IMR-90 (cell line): ENCODE measurements at regions not wholly inside any gene's neighbourhood (a gene's known extent, or its start where the extent isn't known, plus 50 kb on each side); places are given as distances from the start of the nearest gene placed in this dataset.

Experiments
- ATAC-seq: fragments of 200-7000 bp; cut with Tn5 transposase; 2 replicates; pipeline ENCODE4 v1.9.1; 2020; ENCODE audit warnings: low read depth, mild to moderate bottlenecking, moderate library complexity
- BruUV-seq: library from RNA; stranded (reverse); fragments of 400-500 nt; replicated peaks from 2 replicates; lab custom pipeline; 2021; lab: Mats Ljungman, UMichigan
- CTCF ChIA-PET: fragments of 300-600 bp; formaldehyde crosslinking; extraction: SDS; loops from one replicate; lab custom pipeline; 2021; ENCODE audit warnings: antibody characterized with exemption; lab: Yijun Ruan, JAX
- POLR2A ChIA-PET: fragments of 300-600 bp; sonication (Branson Sonifier 250); formaldehyde crosslinking; loops from one replicate; lab custom pipeline; 2022; ENCODE audit warnings: antibody characterized with exemption; ENCODE audit not compliant: unreplicated experiment; lab: Charles Lee
- DNase-seq: peaks from one replicate; pipeline ENCODE4 v3.0.0; 2013
- H2AFZ ChIP-seq: replicated peaks from 2 replicates; pipeline ENCODE3; 2013; ENCODE audit warnings: low read length, mild to moderate bottlenecking; ENCODE audit not compliant: poor library complexity
- H2AK5ac ChIP-seq: 2 replicates; pipeline ENCODE4 v1.6.1; 2013; ENCODE audit warnings: low read depth, low read length, inconsistent platforms
- H2AK9ac ChIP-seq: replicated peaks from 2 replicates; pipeline ENCODE3; 2013; ENCODE audit warnings: mild to moderate bottlenecking, low read depth, low read length, moderate library complexity; ENCODE audit not compliant: poor library complexity
- H2BK120ac ChIP-seq: 2 replicates; pipeline ENCODE4 v1.6.1; 2013; ENCODE audit warnings: low read depth, low read length, inconsistent platforms
- H2BK15ac ChIP-seq: 3 replicates; pipeline ENCODE4 v1.6.1; 2013; ENCODE audit warnings: low read depth, low read length, inconsistent platforms
- H2BK20ac ChIP-seq: 2 replicates; pipeline ENCODE4 v1.6.1; 2013; ENCODE audit warnings: low read depth, mild to moderate bottlenecking, inconsistent platforms, low read length, moderate library complexity
- H2BK5ac ChIP-seq: 2 replicates; pipeline ENCODE4 v1.6.1; 2013; ENCODE audit warnings: mild to moderate bottlenecking, low read depth, low read length, inconsistent platforms; ENCODE audit not compliant: poor library complexity, severe bottlenecking
- H3K14ac ChIP-seq: replicated peaks from 2 replicates; pipeline ENCODE4 v1.6.1; 2013; ENCODE audit warnings: low read depth, low read length, inconsistent platforms
- H3K18ac ChIP-seq: 2 replicates; pipeline ENCODE4 v1.6.1; 2013; ENCODE audit warnings: low read depth, low read length, control low read depth
- H3K23ac ChIP-seq: 2 replicates; pipeline ENCODE4 v1.6.1; 2013; ENCODE audit warnings: low read depth, low read length, inconsistent platforms
- H3K27ac ChIP-seq: 2 replicates; pipeline ENCODE4 v1.5.1; 2013; ENCODE audit warnings: mild to moderate bottlenecking, control low read depth, low read length; ENCODE audit not compliant: insufficient read depth
- H3K27me3 ChIP-seq: 2 replicates; pipeline ENCODE4 v1.6.1; 2013; ENCODE audit warnings: low read length; ENCODE audit not compliant: control insufficient read depth, insufficient read depth
- H3K36me3 ChIP-seq: 2 replicates; pipeline ENCODE4 v1.6.1; 2013; ENCODE audit warnings: low read length, mixed read lengths; ENCODE audit not compliant: control insufficient read depth, insufficient read depth
- H3K4ac ChIP-seq: 2 replicates; pipeline ENCODE4 v1.6.1; 2013; ENCODE audit warnings: low read depth, low read length, inconsistent platforms
- H3K4me1 ChIP-seq: 2 replicates; pipeline ENCODE4 v1.6.1; 2013; ENCODE audit warnings: low read length, mixed read lengths; ENCODE audit not compliant: control insufficient read depth, insufficient read depth
- H3K4me2 ChIP-seq: 2 replicates; pipeline ENCODE4 v1.6.1; 2013; ENCODE audit warnings: low read depth, mild to moderate bottlenecking, control low read depth, low read length, moderate library complexity
- H3K4me3 ChIP-seq: 2 replicates; pipeline ENCODE4 v1.5.1; 2013; ENCODE audit warnings: low read depth, mild to moderate bottlenecking, control low read depth, low read length, moderate library complexity; ENCODE audit not compliant: insufficient read depth
- H3K56ac ChIP-seq: 2 replicates; pipeline ENCODE4 v1.6.1; 2013; ENCODE audit warnings: low read length, inconsistent platforms; ENCODE audit not compliant: insufficient read depth; ENCODE audit errors: extremely low read depth
- H3K79me1 ChIP-seq, 2 experiments: 2 replicates each; pipeline ENCODE4 v1.6.1; 2013; ENCODE audit warnings: low read length in 2 of 2, inconsistent platforms in 1 of 2, low read depth in 1 of 2
- H3K9ac ChIP-seq: 2 replicates; pipeline ENCODE4 v1.6.1; 2013; ENCODE audit warnings: low read depth, low read length, control low read depth
- H3K9me1 ChIP-seq: 2 replicates; pipeline ENCODE4 v1.6.1; 2013; ENCODE audit warnings: low read length, inconsistent platforms; ENCODE audit not compliant: insufficient read depth
- H3K9me3 ChIP-seq: 2 replicates; pipeline ENCODE4 v1.6.1; 2013; ENCODE audit warnings: low read length; ENCODE audit not compliant: control insufficient read depth, insufficient read depth
- H4K20me1 ChIP-seq: 2 replicates; pipeline ENCODE4 v1.6.1; 2013; ENCODE audit warnings: low read length, inconsistent platforms; ENCODE audit not compliant: insufficient read depth
- H4K5ac ChIP-seq: 2 replicates; pipeline ENCODE4 v1.6.1; 2013; ENCODE audit warnings: mild to moderate bottlenecking, low read depth, low read length, control low read depth
- H4K8ac ChIP-seq, 2 experiments: 2 replicates each; pipeline ENCODE4 v1.6.1; 2013; ENCODE audit warnings: low read depth in 2 of 2, low read length in 2 of 2, control low read depth in 1 of 2, inconsistent platforms in 1 of 2
- H4K91ac ChIP-seq: 2 replicates; pipeline ENCODE4 v1.6.1; 2013; ENCODE audit warnings: low read depth, low read length, inconsistent platforms; ENCODE audit not compliant: insufficient read depth
- BHLHE40 ChIP-seq: fragments of 150-350 bp; IDR thresholded peaks from 2 replicates; pipeline ENCODE4 v1.6.1; 2016; ENCODE audit warnings: mild to moderate bottlenecking, low read depth, low read length
- CEBPB ChIP-seq: IDR thresholded peaks from 2 replicates; pipeline ENCODE4 v1.6.1; 2012; ENCODE audit warnings: low read depth, low read length, improper control_type of control experiment
- CHD1 ChIP-seq: IDR thresholded peaks from 2 replicates; pipeline ENCODE4 v1.6.1; 2012; ENCODE audit warnings: low read depth, low read length, improper control_type of control experiment
- FOS ChIP-seq: fragments of 150-350 bp; IDR thresholded peaks from 2 replicates; pipeline ENCODE4 v1.6.1; 2016; ENCODE audit warnings: low read depth, low read length
- MAFK ChIP-seq: IDR thresholded peaks from 2 replicates; pipeline ENCODE4 v1.6.1; 2012; ENCODE audit warnings: low read depth, low read length, improper control_type of control experiment
- MAZ ChIP-seq: IDR thresholded peaks from 2 replicates; pipeline ENCODE4 v1.6.1; 2012; ENCODE audit warnings: low read depth, mild to moderate bottlenecking, low read length, improper control_type of control experiment, moderate library complexity, borderline replicate concordance
- MXI1 ChIP-seq: IDR thresholded peaks from 2 replicates; pipeline ENCODE4 v1.6.1; 2012; ENCODE audit warnings: low read depth, mild to moderate bottlenecking, low read length, moderate library complexity, borderline replicate concordance
- NFE2L2 ChIP-seq: fragments of 150-350 bp; IDR thresholded peaks from 2 replicates; pipeline ENCODE4 v1.6.1; 2016; ENCODE audit warnings: low read depth, mild to moderate bottlenecking, low read length
- POLR2A ChIP-seq: IDR thresholded peaks from 2 replicates; pipeline ENCODE4 v1.6.1; 2012; ENCODE audit warnings: mild to moderate bottlenecking, low read depth, low read length
- RAD21 ChIP-seq: IDR thresholded peaks from 2 replicates; pipeline ENCODE4 v1.6.1; 2012; ENCODE audit warnings: low read length, improper control_type of control experiment
- RCOR1 ChIP-seq: IDR thresholded peaks from 2 replicates; pipeline ENCODE4 v1.6.1; 2012; ENCODE audit warnings: mild to moderate bottlenecking, low read length, improper control_type of control experiment; ENCODE audit not compliant: insufficient replicate concordance
- RFX5 ChIP-seq: IDR thresholded peaks from 2 replicates; pipeline ENCODE4 v1.8.0; 2012; ENCODE audit warnings: low read depth, mild to moderate bottlenecking, low read length, moderate library complexity
- SMC3 ChIP-seq: fragments of 150-350 bp; IDR thresholded peaks from 2 replicates; pipeline ENCODE4 v1.6.1; 2016; ENCODE audit warnings: low read depth, mild to moderate bottlenecking, antibody characterized with exemption, low read length, moderate library complexity
- USF2 ChIP-seq: fragments of 150-350 bp; IDR thresholded peaks from 2 replicates; pipeline ENCODE4 v1.6.1; 2017; ENCODE audit warnings: mild to moderate bottlenecking, antibody characterized with exemption, low read length, low read depth
- WGBS, 2 experiments: methylation state at CpG; one replicate each; pipeline versions ENCODE4 v1.1.5 to v1.1.7; 2013; ENCODE audit warnings: missing lambda C conversion rate in 2 of 2; ENCODE audit not compliant: insufficient read length in 1 of 2; ENCODE audit errors: extremely low coverage in 2 of 2; 5-methylcytosine and 5-hydroxymethylcytosine counted together
- dilution Hi-C: fragments of 300-500 bp; cut with HindIII; formaldehyde crosslinking; loops from one replicate; pipeline ENCODE4 v1.14.3; 2018; ENCODE audit warnings: low sequenced_read_pairs; ENCODE audit not compliant: unreplicated experiment
- in situ Hi-C: fragments of 300-500 bp; cut with MboI; formaldehyde crosslinking; loops from 3 replicates; pipeline ENCODE4 v1.14.3; 2019; ENCODE audit warnings: low sequenced_read_pairs, inconsistent platforms, mixed read lengths
- intact Hi-C: fragments of 100-400 bp; cut with micrococcal nuclease; formaldehyde crosslinking; loops from 2 replicates; pipeline ENCODE4 v1.10.0; 2022
- TF ChIP-seq, protein P1 (sequence below): fragments of 150-350 bp; IDR thresholded peaks from 2 replicates; pipeline ENCODE4 v1.6.1; 2016; ENCODE audit warnings: low read depth, mild to moderate bottlenecking, low read length, moderate library complexity, borderline replicate concordance
- TF ChIP-seq, protein P2 (sequence below): conservative IDR thresholded peaks from 2 replicates; pipeline ENCODE4 v1.5.1; 2012; ENCODE audit warnings: mild to moderate bottlenecking, low read depth, low read length, improper control_type of control experiment

- no peak overlapping the region for H4K8ac ChIP-seq
- H3K9me1 ChIP-seq, result no peaks in the 10 kb centered on the region
- H3K9me3 ChIP-seq, result no peaks in the 10 kb centered on the region
- no peak overlapping the region for H2BK15ac ChIP-seq
- H3K79me1 ChIP-seq, result no peaks in the 10 kb centered on the region
- no peak overlapping the region for H3K4me2 ChIP-seq
- ATAC-seq, result no peak
- POLR2A ChIA-PET, result no interaction called here
- H4K91ac ChIP-seq, result no peak overlapping the region
- no peak overlapping the region for H3K9ac ChIP-seq
- H2AK9ac ChIP-seq, result no peak overlapping the region
- H2BK120ac ChIP-seq, result no peak overlapping the region
- no peak overlapping the region for H2BK20ac ChIP-seq
- DNase-seq, result no peak
- CTCF ChIA-PET, result no interaction called here
- no peak overlapping the region for H2AFZ ChIP-seq
- H3K18ac ChIP-seq, result no peak overlapping the region
- no peaks in the 10 kb centered on the region for H3K27me3 ChIP-seq
- no peak overlapping the region for H2BK5ac ChIP-seq
- H4K20me1 ChIP-seq, result no peaks in the 10 kb centered on the region
- no peak for TF ChIP-seq BHLHE40
- TF ChIP-seq CEBPB, result no peak
- no peak for TF ChIP-seq MAFK
- no peak for TF ChIP-seq MXI1
- TF ChIP-seq RFX5, result no peak
- TF ChIP-seq RCOR1, result no peak
- TF ChIP-seq SMC3, result no peak
- no peak for TF ChIP-seq USF2
- TF ChIP-seq MAZ, result no peak
- no peak for TF ChIP-seq CHD1
- TF ChIP-seq NFE2L2, result no peak
- TF ChIP-seq, protein P1, sequence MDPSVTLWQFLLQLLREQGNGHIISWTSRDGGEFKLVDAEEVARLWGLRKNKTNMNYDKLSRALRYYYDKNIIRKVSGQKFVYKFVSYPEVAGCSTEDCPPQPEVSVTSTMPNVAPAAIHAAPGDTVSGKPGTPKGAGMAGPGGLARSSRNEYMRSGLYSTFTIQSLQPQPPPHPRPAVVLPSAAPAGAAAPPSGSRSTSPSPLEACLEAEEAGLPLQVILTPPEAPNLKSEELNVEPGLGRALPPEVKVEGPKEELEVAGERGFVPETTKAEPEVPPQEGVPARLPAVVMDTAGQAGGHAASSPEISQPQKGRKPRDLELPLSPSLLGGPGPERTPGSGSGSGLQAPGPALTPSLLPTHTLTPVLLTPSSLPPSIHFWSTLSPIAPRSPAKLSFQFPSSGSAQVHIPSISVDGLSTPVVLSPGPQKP, result no peak
- TF ChIP-seq, protein P2, sequence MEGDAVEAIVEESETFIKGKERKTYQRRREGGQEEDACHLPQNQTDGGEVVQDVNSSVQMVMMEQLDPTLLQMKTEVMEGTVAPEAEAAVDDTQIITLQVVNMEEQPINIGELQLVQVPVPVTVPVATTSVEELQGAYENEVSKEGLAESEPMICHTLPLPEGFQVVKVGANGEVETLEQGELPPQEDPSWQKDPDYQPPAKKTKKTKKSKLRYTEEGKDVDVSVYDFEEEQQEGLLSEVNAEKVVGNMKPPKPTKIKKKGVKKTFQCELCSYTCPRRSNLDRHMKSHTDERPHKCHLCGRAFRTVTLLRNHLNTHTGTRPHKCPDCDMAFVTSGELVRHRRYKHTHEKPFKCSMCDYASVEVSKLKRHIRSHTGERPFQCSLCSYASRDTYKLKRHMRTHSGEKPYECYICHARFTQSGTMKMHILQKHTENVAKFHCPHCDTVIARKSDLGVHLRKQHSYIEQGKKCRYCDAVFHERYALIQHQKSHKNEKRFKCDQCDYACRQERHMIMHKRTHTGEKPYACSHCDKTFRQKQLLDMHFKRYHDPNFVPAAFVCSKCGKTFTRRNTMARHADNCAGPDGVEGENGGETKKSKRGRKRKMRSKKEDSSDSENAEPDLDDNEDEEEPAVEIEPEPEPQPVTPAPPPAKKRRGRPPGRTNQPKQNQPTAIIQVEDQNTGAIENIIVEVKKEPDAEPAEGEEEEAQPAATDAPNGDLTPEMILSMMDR, result no peak
- TF ChIP-seq RAD21, result no peak
- TF ChIP-seq POLR2A, result no peak
- no peak for TF ChIP-seq FOS
- no peak overlapping the region for H3K27ac ChIP-seq
- in situ Hi-C loops, result no loop called here
- H2AK5ac ChIP-seq, result no peak overlapping the region
- H3K14ac ChIP-seq, result no peak overlapping the region
- H3K36me3 ChIP-seq, result no peaks in the 10 kb centered on the region
- intact Hi-C loops, result no loop called here
- no CpG with 5 or more reads among the region's 3 CpGs for WGBS, 2 experiments
- no peak overlapping the region for H4K5ac ChIP-seq
- BruUV-seq, result no TSS peak
- no peak overlapping the region for H3K4me3 ChIP-seq
- H3K4me1 ChIP-seq, result no peaks in the 10 kb centered on the region
- H3K56ac ChIP-seq, result no peak overlapping the region
- dilution Hi-C loops, result no loop called here
- H3K4ac ChIP-seq, result no peak overlapping the region
- no peak overlapping the region for H3K23ac ChIP-seq
Measured at GRCh38 chr4:110415041-110415440, 60.9 kb upstream of the ENPEP start.
